LNCaP clone FGC (cell line): ENCODE measurements at regions not wholly inside any gene's neighbourhood (a gene's known extent, or its start where the extent isn't known, plus 50 kb on each side); places are given as distances from the start of the nearest gene placed in this dataset.

Experiments used
- DNase-seq: peaks from one replicate; pipeline ENCODE4 v3.0.0-alpha.2; 2011; ENCODE audit warnings: low read depth
- H3K4me3 ChIP-seq: 2 replicates; pipeline ENCODE4 v1.5.1; 2011; ENCODE audit warnings: mild to moderate bottlenecking, low read depth, low read length, control low read depth
- CTCF ChIP-seq: IDR thresholded peaks from 2 replicates; pipeline ENCODE4 v1.5.1; 2012; ENCODE audit warnings: mild to moderate bottlenecking; ENCODE audit not compliant: control insufficient read depth, insufficient read depth; ENCODE audit errors: extremely low read depth

GRCh38 chr4:142940425-142941330 lies 94.6 kb upstream of the INPP4B start:
- no peak overlapping the region for H3K4me3 ChIP-seq
- TF ChIP-seq CTCF, result no peak
- peak; percentile 18 for DNase-seq

GRCh38 chr4:142944565-142944964 lies 98.5 kb upstream of the INPP4B start:
- no peak overlapping the region for H3K4me3 ChIP-seq
- DNase-seq, result no peak
- no peak for TF ChIP-seq CTCF

- no peak overlapping the region for H3K4me3 ChIP-seq
- DNase-seq, result no peak
- no peak for TF ChIP-seq CTCF
These were observed 106.9 kb upstream of the INPP4B start for GRCh38 chr4:142952821-142953580.

- DNase-seq, result no peak
- no peak for TF ChIP-seq CTCF
- no peak overlapping the region for H3K4me3 ChIP-seq
These were observed 108.3 kb upstream of the INPP4B start for GRCh38 chr4:142954415-142954814.

GRCh38 chr4:142955501-142955900 lies 109.4 kb upstream of the INPP4B start:
- H3K4me3 ChIP-seq, result no peak overlapping the region
- TF ChIP-seq CTCF, result no peak
- no peak for DNase-seq

GRCh38 chr4:142959173-142959572 lies 113.1 kb upstream of the INPP4B start:
- TF ChIP-seq CTCF, result no peak
- DNase-seq, result no peak
- H3K4me3 ChIP-seq, result no peak overlapping the region
